GM19438 (cell line): ENCODE measurements at regions not wholly inside any gene's neighbourhood (a gene's known extent, or its start where the extent isn't known, plus 50 kb on each side); places are given as distances from the start of the nearest gene placed in this dataset.

Experiments
- ATAC-seq: cut with Tn5 transposase; IDR thresholded peaks from one replicate; pipeline ENCODE4 v1.9.1; 2021; ENCODE audit warnings: low read depth; ENCODE audit not compliant: unreplicated experiment

DNA sequence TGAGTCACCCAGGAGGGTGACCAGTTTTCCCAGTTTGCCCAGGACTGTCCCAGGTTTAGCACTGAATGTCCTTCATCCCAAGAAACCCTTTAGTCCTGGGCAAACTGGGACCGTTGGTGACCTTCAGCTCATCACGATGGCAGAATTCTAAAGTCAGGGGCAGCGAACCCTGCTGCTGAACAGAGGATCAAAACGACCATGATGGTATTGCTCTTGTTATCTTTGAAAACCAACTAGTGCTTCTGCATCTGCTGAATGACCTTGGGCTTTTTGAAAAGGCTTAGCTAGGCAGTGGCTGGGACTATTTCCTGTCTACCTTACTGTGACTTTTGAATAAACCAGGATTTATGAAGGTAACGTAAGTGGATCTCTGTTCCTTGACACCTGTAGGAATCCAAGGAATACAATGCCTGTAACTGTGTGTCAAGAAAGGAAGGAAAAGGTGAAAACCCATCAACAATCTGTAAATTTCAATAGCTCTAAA is 281.9 kb downstream of the SOX9 start:
- ATAC-seq, result no peak

DNA sequence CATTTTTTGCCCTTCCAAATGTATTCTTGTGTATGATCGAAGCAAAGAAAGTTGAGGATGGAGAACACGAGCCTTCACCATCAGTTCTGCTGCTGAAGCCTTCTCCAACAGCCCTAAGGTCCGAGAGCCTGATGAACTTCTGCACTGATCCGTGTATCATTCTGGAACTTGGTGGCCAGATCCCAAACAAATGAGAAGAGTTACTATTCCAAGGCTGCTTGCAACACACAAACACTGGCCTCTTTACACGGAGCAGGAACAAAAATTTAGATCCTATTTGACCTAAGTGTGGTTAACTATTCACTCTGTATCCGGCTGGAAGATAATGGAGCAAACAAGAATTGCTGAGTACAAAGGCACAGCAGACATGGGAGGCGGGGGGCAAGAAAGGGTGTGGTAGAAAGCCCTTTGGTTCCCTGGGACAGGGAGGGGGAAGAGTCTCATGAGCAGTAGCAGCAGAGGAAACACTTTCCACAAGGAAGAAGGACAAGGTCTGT is 282.9 kb downstream of the SOX9 start:
- no peak for ATAC-seq

DNA sequence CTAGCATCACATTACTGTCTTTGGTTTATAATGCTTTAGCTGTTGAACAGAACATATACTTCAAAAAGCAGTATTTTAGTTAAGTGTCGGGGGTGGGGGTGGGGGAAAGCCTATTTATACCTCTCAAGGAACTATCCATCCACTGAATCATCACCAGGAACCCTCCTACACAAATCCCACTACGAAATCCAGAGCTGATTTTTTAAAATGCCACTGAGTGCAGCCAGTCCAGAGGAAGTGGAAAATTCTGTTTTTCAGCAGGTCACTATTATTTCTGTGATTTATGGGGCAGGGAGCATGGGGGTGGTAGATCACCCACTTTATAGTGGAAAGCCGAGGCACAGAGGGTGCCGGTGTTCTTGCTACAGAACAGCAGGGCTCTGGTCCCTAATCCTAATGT is 284.1 kb downstream of the SOX9 start:
- ATAC-seq, result no peak

DNA sequence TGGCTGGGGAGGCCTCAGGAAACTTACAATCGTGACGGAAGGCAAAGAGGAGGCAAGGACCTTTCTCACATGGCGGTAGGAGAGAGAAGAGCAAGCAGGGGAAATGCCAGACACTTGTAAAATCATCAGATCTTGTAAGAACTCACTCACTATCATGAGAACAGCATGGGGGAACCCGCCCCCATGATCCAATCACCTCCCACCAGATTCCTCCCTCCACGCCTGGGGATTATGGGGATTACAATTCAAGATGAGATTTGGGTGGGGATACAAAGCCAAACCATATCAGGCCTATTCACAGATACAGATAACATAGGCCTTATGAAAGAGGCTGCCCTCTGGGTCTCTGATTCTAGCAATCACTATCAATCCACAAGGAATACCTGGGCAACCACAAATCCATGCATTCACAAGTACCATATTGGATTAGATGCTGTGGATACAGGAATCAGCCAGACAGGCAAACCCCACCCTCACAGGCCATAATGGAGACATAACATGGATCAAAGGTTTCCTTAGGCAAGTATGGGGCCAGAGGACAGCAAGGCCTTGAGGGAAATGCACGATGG is 284.9 kb downstream of the SOX9 start:
- no peak for ATAC-seq

DNA sequence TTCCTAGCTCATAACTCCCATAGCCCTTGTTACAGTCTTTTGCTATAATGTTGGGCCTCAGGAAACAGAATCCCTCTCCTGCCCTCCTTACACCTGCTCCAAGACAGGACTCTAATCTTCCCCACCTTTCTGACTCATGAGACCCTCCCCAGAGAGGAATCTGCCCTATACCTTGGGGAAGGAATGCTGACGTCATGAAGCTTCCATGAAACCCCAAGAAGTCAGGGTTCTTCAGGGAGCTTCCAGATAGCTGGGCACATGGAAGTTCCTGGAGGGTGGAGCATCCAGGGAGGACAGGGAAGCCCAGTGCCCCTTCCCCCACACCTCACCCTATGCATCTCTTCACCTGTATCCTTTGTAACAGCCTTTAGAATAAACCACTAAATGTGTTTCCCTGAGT is 285.7 kb downstream of the SOX9 start:
- no peak for ATAC-seq

DNA sequence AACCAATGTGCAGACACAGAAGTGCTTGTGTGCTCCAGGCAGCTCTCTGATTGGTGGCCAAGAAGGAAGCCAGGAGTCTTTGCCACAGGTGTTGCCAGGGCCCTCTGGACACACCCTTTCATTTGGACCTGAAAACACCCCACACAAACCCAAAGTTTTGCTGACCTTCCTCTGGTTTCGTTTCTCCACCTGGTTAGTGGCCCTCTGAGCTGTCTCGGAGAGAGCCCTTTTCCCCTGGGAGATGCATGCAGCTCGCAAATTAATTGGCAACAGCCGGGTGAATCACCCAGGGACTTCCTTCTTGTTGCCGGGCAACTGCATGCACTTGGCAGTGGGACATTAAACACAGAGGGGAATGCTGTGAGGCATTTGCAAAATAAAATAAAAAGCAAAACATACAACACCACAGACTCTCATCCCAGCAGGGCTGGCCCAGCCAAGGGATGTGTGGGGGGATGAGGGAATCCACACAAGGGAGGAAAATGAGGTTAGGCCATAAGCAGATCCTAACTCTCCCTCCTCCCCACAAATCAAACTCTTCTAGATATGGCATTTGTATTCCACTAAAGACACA is 286.6 kb downstream of the SOX9 start:
- ATAC-seq, result peak; percentile 91

DNA sequence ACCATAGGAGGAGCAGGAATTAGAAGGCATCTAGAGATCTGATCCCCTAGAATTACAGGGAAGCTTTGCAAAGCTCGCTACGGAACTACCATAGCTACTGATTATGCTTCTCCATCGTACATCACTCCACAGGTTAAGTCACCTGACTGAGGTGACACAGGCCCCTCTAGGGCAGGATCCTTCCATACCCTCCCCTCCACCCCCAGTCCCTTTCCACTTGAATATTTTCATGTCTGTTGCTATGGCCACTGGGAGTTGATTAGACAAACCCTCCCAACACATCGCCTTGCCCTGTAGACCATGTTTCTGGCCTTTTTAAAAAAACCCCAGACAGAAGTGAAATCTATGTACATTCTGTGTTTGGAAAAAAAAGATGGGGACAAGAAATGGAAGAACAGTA is 287.1 kb downstream of the SOX9 start:
- ATAC-seq, result no peak

DNA sequence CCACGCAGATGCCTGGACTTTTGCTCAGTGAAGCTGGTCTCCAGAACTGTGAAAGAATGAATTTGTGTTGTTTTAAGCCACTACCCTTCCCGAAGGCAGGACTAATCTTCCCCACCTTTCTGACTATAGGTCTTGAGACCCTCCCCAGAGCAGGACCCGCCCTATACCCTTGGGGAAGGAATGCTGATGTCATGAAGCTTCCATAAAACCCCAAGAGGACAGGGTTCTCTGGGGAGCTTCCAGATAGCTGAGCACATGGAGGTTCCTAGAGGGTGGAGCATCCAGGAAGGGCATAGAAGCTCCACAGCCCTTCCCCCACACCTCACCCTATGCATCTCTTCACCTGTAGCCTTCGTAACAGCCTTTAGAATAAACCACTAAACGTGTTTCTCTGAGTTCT is 287.8 kb downstream of the SOX9 start:
- no peak for ATAC-seq

DNA sequence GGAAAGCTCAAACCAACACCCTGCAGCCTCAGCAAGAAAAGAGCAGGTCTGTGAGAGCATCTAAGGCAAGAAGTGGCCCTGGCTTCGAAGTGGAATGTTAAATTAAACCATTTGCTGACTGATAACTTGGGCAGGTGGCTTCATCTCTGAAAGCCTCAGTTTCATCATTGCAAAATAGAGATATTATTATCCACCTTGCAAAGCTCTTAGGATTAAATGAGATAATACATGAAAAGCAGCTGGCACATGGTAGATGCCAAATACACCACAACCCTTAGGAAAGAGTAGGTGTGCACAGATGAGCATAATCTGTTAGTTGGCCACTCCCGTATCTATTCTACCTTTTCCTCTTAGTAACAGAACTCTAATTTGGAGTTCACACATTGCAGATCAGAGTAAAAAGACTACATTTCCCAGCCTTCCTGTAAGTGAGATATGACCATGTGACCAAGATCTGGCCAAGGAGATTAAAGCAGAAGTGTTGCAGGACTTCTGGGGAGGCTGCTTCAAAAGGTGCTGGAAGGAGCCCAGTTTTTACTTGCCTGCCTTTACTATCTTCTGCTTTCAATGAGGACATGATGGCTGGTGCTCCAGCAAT is 288.7 kb downstream of the SOX9 start:
- ATAC-seq, result no peak

DNA sequence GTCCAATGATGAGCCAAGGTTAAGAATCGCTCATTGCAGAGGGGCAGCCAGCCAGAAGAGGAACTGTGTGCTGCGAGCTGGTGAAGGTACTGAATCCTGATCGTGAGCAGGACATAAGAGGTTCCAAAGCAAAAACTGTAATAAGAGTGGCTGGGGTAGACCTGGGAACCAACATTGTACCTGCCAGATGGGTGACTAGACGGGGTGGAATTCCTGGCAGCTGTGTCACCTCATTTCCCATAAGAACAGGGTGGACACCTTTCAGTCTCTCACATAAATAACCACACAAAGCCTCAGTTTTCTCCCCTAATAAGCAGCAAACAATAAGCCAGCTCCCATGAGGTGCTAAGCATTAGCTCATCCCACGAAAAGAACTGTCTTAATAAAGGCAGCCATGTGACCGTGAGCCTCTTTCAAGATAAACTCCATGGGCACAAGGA is 290.3 kb downstream of the SOX9 start:
- no peak for ATAC-seq

DNA sequence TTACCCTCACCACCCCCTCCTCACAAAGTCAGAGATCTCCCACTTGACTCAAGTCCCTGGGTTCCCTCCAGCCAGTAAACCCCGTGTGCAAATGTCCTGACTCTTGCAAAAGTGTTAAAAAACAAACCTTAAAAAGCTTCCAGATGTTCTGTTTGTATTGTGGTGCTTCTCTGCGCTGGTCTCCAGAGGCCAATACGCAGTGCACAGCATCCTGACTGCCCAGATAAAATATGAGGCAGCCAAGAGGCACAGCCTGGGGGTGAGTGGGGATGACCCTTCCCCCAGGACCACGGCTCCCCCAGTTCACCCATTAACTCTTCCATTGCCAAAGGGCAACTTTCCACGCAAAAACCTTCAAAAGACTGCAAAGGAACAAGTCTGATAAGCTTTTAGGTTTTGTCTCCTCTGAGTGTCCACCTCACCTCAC is 291.8 kb downstream of the SOX9 start:
- no peak for ATAC-seq

DNA sequence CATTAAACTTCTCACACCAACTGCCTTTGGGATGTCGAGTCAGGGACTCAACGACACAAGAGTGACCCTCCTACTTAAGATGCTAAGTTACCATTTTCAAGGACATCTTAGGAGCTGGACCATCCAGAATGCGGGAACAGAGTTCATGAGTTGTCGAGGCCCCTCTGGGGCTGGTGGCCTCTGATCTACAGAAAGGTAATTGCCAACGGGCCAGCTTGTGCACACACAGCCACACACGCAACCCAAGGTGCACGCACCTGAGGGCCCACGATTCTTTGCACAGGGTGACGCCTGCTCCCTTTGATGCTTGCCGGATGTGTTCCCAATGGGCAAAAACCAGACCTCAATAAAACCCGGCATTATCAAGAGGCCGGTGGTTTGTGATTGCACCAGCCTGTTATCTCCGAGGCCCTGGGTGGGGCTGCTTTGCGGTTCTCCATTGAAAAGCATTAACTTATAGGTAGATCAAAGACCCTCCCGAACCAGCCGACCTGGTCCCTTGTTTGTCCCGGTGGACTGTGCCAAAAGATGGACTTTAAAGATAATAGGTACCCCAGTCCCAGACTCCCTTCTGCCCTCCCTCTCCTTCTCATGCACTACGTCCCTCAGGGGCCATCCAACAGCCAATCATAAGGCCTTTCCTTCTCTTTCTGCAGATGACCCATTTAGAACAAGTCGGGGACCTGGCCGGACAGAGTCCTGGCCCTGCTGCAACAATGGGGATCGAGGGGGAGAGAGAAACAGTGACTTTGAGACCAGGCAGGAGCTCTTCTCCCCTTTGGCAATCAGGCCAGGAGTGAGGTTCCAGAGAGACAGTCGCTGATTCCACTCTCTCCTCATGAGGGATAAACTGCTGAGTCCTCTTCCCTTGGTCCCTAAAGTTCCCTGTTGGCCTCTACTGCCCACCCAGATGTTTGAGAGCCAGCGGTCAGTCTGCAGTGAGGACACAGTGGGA is 292.5 kb downstream of the SOX9 start:
- no peak for ATAC-seq

DNA sequence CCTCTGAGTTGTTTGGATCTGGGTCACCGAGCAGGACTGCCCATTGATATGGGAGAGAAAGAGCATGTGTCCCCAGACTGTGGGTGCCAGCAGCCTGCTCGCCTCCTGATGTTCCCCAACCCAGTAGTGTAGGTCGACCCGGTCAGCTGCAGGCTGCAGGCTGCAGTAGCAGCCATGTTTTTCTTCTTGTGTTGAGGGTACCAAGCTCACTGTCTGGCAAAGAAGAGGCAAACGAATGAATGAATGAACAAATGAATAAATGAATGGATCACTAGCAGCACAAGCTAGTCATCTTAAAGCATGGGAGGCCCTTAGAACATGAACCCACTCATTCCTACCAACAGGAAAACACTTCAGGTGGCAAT is 293.2 kb downstream of the SOX9 start:
- no peak for ATAC-seq

DNA sequence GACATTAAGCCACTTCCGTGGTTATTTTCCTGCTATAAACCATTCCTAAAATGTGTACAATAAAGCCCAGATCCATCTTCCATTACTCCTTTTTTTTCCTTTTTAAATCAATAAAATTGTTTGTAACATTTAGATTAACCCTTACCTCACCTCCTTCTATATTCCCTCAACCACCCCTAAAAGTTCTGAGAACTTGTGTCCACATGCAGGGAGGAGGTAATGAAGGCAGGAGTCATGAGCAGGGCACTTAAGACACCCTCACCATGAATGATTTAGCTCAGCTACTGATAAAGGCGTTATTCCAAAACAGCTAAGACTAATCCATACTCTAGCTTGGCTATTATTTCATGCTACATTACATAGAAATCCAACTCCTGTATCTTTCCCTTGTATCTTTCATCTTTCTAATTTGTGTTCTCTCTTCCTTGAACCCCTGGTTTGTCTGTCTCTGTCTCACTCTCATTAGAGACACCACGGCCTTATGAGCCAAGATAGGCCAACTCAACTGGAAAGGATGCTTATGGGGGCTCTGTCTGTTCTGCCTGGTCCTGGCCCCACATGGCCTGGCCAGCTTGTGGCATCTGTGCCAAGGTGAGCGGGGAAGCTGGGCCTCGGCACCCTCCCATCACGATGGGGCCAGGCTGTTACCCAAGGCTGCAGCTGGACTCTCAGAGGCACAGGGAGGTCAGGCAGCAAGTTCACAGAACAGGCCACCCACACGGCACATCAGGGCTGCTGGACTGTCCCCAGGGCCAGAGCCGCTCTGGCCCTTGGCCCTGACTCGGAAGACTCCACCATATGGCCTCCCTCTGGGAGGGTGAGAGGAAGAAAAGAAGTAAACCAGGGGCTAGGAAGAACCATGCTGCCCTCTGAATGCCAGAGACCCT is 294.4 kb downstream of the SOX9 start:
- no peak for ATAC-seq

DNA sequence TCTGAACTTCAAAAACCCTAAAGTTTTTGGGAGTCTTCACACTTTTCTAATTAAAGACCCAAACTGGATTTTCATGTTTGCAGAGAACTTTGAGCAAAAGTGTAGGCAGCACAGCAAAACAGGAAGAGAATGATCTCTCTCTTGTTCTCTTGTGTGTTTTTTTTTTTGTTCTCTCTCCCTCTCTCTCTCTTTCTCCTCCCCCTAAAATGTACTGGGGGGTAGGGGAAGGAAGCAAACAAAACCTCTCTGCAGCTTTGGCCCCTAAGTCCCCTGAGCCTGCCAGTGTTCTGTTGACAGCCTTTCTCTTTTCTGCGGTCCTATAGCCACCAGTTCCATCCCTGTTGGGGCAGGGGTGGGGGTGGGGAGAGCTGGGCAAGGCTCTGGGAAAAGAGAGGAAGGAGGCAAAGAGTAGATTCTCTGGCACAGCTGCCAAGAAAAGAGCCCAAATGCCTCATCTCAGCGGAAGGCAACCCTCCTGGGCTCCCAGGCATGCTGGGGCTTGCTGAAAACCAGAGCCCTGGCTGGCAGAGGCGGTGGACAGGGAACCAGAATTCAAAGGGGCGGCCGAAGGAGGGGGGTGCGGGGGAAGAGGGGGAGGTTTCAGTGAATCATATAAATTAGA is 295.3 kb downstream of the SOX9 start:
- no peak for ATAC-seq

DNA sequence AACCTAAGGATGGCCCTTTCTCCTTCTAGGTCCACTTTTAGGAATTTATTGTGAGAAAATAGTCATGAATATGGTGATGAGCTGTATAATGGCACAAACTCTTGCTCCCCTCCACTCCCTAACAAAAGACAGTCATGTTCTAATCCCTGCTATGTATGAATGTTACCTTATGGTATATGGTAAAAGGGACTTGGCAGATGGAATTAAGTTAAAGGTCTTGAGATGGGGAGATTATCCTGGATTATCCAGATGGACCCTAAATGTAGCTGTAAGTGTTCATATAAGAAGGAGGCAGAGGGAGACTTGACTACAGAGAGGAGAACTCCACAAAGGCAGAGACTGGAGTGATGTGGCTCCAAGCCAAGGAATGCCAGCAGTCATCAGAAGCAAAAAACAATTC is 296.1 kb downstream of the SOX9 start:
- no peak for ATAC-seq

DNA sequence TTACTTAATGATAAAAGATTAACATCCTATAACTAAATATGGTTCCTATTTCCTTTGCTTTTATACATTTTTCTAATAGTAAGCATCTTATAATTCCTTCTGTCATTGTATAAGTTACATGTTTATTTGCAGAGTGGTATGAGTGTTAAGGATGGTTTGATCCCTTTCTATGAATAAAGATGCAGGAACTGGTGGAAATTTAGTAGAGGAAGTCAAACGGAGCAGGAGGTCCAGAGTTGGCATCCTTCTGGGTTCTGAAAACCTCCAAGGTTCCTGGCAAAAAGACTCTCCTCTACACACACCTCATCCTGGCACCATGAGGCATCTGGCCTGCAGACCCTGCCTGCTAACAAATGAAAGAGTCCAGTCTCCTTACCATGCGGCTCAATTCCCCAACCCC is 296.8 kb downstream of the SOX9 start:
- no peak for ATAC-seq

DNA sequence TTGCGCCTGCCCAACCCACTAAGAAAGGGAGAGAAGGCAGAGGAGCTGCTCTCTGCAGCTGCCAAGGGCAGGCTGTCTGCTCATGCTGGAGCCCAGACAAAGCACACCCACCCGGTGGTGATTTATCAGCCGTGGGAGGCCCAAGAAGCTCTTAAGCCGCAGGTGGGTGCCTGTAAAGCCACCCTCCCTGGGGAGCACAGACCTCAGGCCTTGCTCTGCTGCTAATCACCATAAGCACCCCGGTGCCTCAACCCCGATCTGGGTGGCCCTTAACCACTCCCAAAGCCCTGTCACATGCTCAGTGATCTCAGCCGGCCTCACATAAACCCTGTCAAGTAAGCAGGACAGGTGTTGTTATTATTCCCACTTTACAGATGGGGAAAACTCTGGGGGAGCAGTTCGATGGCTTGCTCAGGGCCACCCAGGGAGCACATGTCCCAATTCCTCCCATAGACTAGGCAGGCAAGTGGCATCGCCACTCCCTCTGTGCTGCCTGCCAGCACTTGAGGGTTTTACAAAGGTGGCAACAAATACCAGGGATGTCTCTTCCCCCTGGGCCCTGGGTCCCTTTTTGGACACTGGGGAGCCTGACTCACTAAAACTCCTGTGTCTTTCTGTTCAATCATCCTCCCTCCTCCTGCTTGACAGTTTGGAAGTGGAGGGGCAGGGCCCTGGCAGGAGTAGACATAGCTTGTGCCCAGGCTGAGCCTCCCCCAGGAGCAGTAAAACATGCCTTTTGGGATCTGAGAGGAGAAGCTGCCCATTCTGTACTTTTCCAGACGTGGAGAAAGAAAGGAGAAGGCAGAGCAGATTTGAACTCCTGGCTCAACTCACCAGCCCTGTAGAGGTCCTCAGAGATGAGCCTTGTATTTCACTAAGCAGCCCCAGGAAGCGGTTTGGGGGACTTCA is 299.3 kb downstream of the SOX9 start:
- ATAC-seq, result peak; percentile 43

DNA sequence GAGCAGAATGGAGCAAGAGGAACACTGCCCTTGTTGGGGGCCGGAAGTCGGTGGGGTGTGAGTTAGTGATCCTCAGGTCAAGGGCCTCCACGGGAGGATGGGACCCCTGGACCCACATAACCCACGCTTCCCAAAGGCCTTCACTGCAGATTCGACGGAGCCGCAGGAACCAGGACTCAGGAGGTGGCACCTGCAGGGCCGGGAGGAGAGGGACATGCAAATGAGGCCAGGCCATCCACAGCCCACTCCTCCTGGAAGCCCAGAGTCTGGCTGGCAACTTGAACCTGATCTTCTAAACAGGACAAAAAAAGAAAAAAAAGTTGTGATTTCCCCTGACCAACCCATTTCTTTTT is 299.9 kb downstream of the SOX9 start:
- ATAC-seq, result no peak
